Daoy (cell line): ENCODE measurements at regions not wholly inside any gene's neighbourhood (a gene's known extent, or its start where the extent isn't known, plus 50 kb on each side); places are given as distances from the start of the nearest gene placed in this dataset.
A peak's percentile ranks its signal among the peaks of the same experiment; 100 is the strongest.

Experiments used
- DNase-seq: peaks from one replicate; pipeline ENCODE4 v3.0.0-alpha.2; 2015; ENCODE audit warnings: low read depth

GRCh38 chr13:109369353-109370052 is 416.9 kb downstream of the IRS2 start:
- no peak for DNase-seq

- DNase-seq, result no peak
These were observed 418.2 kb downstream of the IRS2 start for GRCh38 chr13:109368230-109368629.

- no peak for DNase-seq
These were observed 419.9 kb downstream of the IRS2 start for GRCh38 chr13:109366525-109366924.

GRCh38 chr13:109363431-109363830 is 423.0 kb downstream of the IRS2 start:
- DNase-seq, result no peak

- no peak for DNase-seq
These were observed 423.8 kb downstream of the IRS2 start for GRCh38 chr13:109362616-109363015.

GRCh38 chr13:109361562-109362289 is 424.7 kb downstream of the IRS2 start:
- DNase-seq, result no peak

GRCh38 chr13:109357751-109358471 is 428.5 kb downstream of the IRS2 start:
- peak; percentile 41 for DNase-seq

GRCh38 chr13:109355875-109356434 is 430.4 kb downstream of the IRS2 start:
- no peak for DNase-seq

- DNase-seq, result no peak
These were observed 431.2 kb downstream of the IRS2 start for GRCh38 chr13:109355166-109355565.

- DNase-seq, result no peak
These were observed 435.1 kb downstream of the IRS2 start for GRCh38 chr13:109351236-109351635.

- DNase-seq, result no peak
These were observed 437.7 kb downstream of the IRS2 start for GRCh38 chr13:109348519-109349258.

- no peak for DNase-seq
These were observed 440.3 kb downstream of the IRS2 start for GRCh38 chr13:109346060-109346459.

GRCh38 chr13:109345433-109345941 is 440.9 kb downstream of the IRS2 start:
- DNase-seq, result no peak

- DNase-seq, result peak; percentile 36
These were observed 441.7 kb downstream of the IRS2 start for GRCh38 chr13:109344552-109345157.

GRCh38 chr13:109336730-109337129 is 449.7 kb downstream of the IRS2 start:
- DNase-seq, result no peak

- DNase-seq, result no peak
These were observed 452.3 kb downstream of the IRS2 start for GRCh38 chr13:109333893-109334651.

- no peak for DNase-seq
These were observed 453.6 kb downstream of the IRS2 start for GRCh38 chr13:109332506-109333499.

- DNase-seq, result peak; percentile 26
These were observed 454.5 kb downstream of the IRS2 start for GRCh38 chr13:109331898-109332297.

- no peak for DNase-seq
These were observed 455.4 kb downstream of the IRS2 start for GRCh38 chr13:109331011-109331433.
